HG02943 (cell line): ENCODE measurements at regions not wholly inside any gene's neighbourhood (a gene's known extent, or its start where the extent isn't known, plus 50 kb on each side); places are given as distances from the start of the nearest gene placed in this dataset.

Experiments used
- ATAC-seq: cut with Tn5 transposase; IDR thresholded peaks from one replicate; pipeline ENCODE4 v1.9.1; 2021; ENCODE audit warnings: mild to moderate bottlenecking, low read depth, moderate library complexity; ENCODE audit not compliant: unreplicated experiment

DNA sequence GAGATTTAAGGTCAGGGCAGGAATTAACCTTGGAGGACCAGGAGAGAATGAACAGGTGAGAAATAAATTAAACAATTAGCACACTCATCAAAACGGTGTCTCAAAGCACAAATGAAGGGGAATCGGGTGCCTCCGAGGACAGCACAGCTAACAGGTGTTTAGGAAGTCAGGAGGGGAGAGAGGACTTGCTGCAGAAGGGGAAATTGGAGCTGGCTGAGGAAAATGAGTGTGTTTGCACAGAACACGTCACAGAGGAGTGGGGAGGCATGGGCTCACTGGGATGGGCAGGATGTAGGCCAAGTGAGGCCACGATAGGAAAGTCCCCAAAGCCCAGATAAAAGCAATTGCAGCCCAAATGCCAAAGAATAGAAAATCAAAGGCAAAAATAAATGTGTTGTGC, 121.7 kb downstream of the ZNF664 start:
- ATAC-seq = no peak

DNA sequence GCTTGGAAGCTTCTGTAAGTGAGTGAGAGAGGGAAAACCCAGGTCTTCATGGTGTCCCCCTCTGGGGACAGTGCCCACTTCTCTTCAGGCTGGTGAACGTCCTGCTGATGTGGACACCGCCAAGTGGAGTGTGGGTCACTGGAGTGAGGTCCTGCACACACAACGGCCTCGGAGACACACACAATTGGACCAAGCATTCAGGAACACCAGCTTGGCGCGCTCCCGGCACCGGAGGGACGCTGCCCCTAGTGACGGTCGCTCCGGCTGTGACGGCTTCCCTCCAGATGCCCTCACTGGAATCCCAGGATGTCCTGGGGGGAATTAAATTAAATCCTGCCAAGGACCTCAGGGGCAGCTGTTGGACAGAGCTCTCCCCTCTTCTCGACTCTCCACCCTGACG, 123.1 kb downstream of the ZNF664 start:
- no peak for ATAC-seq

- no peak for ATAC-seq
These were observed 123.9 kb downstream of the ZNF664 start for GRCh38 chr12:124096869-124097434.

- no peak for ATAC-seq
These were observed 124.7 kb downstream of the ZNF664 start for GRCh38 chr12:124097701-124098100.

DNA sequence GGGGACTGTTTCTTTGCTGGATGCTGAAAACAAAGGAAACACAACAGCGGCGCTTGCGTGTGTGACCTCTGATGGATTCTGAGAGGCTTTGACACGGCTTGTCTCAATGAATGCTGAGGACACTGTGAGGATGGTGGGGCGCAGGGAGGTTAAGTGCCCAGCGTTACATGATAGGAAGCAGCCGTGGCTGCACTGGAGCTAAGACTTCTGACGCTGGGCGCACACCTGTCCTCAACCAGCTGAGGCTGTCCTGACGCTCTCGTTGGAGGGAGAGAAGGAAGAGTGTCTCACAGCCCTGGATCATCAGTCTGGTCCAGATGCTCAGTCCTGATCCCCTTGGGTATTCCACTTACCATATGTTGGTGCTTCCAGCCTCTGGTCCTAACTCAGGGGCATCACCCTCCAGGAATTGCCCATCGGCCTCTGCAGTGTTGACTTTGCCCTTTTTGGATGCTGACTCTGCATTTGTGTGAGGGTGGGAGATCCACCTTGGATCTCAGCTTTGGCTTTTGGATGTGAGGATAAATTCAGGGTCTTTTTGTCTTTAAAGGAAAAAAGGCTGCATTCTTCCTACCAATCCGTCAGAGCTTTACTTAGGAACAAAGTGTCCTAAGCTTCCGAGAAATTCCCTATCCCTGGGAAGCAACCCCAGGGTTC, 125.2 kb downstream of the ZNF664 start:
- ATAC-seq = no peak

GRCh38 chr12:124098887-124099286, 125.9 kb downstream of the ZNF664 start:
- ATAC-seq = no peak

DNA sequence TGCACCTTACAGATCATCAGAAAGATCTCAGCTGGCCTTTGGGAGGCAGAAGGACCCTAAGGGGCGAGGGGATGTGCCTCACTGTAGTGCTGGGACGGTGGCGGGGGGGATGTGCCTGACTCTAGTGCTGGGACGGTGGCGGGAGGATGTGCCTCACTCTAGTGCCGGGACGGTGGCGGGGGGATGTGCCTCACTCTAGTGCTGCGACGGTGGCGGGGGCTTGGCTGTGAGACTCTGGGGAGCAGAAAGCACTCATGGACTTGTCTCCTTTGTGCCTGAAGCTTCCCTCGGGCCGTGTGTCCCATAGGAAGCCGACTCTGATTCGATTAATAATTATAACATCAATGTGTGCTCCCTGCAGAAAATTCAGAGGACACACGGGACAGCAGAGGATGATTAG, 126.6 kb downstream of the ZNF664 start:
- no peak for ATAC-seq

DNA sequence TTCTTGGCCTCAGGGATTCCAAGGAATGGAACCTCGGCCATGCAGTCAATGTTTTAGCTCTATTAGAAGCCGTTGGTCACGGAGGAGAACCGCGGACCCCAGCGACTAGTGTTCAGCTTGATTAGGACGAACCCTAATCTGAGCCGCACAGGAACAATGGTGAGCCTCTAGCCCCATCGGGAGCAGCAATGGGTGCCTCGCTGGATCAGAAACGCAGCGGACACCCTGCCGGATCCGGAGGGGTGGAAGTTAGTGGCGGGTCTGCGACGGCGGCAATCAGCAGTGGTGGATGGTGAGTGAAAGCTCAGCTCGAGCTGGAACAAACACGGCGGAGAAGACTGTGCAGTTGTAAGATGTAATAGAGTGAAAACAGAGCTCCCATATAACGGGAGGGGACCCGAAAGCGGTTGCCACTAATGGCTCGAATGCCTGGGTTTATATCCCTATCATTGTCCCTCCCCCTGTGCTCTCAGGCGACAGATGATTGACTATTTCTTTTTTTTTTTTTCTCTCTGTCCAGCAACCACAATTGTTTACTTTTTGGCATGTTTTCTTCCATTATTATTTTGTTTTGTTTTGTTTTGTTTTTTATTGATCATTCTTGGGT, 127.7 kb downstream of the ZNF664 start:
- no peak for ATAC-seq

GRCh38 chr12:124105546-124105945, 132.5 kb downstream of the ZNF664 start:
- no peak for ATAC-seq

- no peak for ATAC-seq
These were observed 134.3 kb downstream of the ZNF664 start for GRCh38 chr12:124107351-124107750.

DNA sequence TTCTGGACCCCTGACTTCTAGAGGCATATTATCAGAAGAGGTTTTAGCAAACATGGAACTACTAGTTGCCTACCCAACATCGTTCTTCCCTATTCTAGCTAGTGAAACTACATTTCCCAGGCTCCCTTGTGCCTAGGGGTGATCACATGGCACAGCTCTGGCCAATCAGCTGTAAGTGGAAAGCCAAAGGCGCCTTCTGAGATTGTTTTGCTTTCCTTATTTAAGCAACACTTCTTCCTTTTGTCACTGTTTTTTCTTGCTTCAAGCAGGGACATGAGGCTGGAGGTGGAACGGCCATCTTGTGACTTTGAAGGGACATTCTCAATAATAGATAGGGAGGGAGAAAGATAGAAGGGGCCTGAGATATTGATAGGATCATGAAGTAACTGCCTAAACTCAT, 136.7 kb downstream of the ZNF664 start:
- ATAC-seq = no peak

DNA sequence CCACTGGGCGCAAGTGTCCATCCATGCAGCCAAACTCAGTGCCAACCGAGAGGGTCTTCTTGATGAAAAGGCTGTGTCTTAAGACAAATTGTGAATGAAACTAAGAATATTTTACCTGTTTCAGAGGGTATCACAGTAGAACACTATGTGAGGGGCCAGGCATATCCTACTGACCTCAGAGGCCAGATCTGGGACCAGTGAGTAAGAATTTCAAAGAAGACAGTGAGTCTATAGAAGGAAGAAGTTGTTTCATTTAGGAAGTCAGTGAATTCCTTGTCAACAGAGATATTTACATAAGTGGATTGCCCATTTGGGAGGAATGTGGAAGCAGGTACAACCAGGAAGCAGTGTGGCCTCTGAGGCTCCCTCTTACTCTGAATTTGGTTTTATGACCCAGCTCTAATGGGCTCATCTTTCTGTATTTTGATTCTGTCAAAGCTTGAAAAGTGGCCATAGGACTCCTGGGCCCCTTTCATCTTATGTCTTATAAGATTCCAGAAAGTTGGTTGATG, 137.4 kb downstream of the ZNF664 start:
- no peak for ATAC-seq

DNA sequence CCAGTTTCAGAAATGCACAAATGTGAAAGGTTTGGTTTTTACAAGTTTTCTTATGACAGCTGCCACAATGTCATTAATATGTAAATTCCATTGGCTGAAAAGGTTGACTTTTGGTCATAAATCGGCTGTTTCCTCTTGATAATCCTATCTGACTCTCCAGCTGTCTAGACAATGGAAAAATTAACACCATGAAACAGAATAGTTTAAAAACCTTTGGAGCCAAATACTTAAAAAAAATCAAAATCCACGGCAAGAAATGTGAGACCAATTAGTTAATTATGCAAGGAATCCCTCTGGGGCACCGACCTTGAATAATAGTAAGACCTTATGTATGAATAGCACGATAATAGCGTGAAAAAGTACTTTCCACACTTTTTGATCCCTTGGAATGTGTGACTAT, 138.0 kb downstream of the ZNF664 start:
- ATAC-seq = no peak

- no peak for ATAC-seq
These were observed 141.3 kb downstream of the ZNF664 start for GRCh38 chr12:124114316-124114715.

GRCh38 chr12:124115496-124115895, 142.5 kb downstream of the ZNF664 start:
- no peak for ATAC-seq

GRCh38 chr12:124115976-124116690, 143.1 kb downstream of the ZNF664 start:
- ATAC-seq = no peak

DNA sequence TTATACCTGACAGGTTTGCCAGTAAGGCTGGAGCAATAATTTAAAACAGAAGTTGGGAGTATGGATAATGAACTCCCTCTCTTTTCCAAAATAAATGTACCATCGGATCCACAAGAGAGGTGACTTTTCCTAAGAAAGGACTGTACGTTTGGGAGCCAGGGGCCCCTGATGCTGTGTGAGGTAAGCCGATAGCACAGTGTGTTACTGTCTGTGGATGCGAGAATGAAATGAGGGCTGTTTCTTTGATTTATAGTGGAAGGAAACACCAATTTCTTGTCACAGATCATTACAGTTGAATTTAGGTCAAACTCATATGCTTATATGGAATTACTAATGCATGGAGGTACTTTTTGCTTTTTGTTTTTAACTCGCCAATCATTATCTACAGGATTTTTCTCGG, 147.7 kb downstream of the ZNF664 start:
- ATAC-seq = no peak

DNA sequence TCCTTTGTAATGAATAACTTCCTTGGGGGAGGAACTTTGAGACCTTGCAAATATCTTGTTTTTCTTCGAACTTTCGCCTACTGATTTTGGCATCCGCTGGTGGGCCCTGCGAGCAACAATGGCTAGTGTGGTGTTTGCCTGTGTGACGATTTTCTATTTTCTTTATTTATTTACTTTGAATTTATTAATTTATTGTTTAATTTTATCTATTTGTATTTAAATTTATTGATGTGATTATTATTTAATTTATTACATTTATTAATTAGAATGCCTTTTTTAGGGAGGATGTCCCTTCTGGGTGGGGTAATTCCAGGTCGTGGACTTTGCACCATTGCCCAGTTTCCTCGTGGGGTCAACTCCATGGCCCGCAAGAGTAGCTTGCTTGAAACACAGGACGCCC, 149.7 kb downstream of the ZNF664 start:
- no peak for ATAC-seq

DNA sequence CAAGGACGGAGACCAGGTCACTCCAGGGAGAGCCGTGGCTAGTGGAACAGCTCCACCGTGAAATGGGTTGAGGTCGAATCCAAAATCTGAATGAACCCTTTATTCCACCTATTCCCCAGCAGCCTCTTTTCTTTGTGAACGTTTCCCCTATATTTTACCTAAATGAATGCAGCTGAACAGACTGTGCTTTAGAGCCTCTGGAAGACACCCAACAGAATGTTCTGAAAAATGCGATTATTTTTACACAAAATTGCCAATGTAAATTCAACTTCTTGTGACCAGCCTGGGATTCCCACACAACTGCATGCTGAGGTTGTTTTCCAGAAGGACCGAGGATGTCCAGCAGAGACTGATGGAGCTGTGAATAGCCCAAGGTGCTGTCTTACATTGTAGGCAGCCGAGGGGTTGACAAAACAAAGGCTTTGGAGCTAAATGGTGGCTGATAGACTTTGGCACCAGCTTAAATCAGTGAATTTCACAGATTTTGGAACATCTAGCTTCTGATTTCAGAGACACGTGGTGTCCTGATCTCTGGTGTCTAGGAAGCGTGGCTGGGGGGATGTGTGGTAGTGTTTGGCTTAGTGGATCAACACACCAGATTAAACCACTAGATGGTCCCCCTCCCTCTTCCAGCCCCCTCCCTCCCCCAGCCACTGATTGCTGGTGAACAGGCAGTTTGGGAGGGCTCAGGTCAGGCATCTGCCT, 150.4 kb downstream of the ZNF664 start:
- no peak for ATAC-seq

GRCh38 chr12:124125203-124125871, 152.3 kb downstream of the ZNF664 start:
- peak; percentile 65 for ATAC-seq
